HEK293 (cell line): ENCODE measurements at regions not wholly inside any gene's neighbourhood (a gene's known extent, or its start where the extent isn't known, plus 50 kb on each side); places are given as distances from the start of the nearest gene placed in this dataset.

Experiments
- ZFP3 ChIP-seq: fragments of 450-650 bp; formaldehyde crosslinking; IDR thresholded peaks from 2 replicates; pipeline ENCODE4 v1.5.1; 2016; ENCODE audit warnings: low read depth, missing biosample characterization, missing genetic modification characterization
- ZNF830 ChIP-seq: fragments of 450-650 bp; IDR thresholded peaks from 2 replicates; pipeline ENCODE4 v1.5.0; 2018; ENCODE audit warnings: missing biosample characterization, missing genetic modification characterization, low read depth, mild to moderate bottlenecking, moderate library complexity
- TF ChIP-seq, protein P1 (sequence below): fragments of 450-650 bp; formaldehyde crosslinking; IDR thresholded peaks from 2 replicates; pipeline ENCODE4 v1.5.1; 2017; ENCODE audit warnings: missing biosample characterization, missing genetic modification characterization
- TF ChIP-seq, protein P2 (sequence below): fragments of 450-650 bp; formaldehyde crosslinking; IDR thresholded peaks from 2 replicates; pipeline ENCODE4 v1.5.1; 2016; ENCODE audit warnings: missing biosample characterization, missing genetic modification characterization

DNA sequence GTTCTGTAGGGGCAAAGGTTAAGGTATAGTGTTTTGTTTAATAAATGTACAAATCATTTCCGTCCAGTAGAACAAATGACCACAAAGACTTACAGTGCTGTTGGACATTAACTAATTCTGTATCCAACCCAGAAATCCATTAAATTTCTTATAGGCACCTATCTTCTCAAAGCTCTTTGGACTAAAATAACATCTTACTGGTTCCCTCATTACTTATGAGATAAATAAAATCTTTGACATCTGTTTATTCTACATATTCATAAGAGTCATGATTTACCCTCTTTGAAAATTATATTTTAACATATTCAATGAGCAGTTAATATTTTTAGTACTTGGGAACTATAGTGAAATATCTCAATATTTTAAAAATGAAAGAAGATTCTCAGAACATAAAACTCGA, 102.7 kb upstream of the G2E3 start:
- no peak for TF ChIP-seq ZFP3 (tag by site-specific recombination)
- TF ChIP-seq, protein P1, sequence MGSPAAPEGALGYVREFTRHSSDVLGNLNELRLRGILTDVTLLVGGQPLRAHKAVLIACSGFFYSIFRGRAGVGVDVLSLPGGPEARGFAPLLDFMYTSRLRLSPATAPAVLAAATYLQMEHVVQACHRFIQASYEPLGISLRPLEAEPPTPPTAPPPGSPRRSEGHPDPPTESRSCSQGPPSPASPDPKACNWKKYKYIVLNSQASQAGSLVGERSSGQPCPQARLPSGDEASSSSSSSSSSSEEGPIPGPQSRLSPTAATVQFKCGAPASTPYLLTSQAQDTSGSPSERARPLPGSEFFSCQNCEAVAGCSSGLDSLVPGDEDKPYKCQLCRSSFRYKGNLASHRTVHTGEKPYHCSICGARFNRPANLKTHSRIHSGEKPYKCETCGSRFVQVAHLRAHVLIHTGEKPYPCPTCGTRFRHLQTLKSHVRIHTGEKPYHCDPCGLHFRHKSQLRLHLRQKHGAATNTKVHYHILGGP: no peak
- TF ChIP-seq ZNF830 (tag by site-specific recombination): no peak
- TF ChIP-seq, protein P2, sequence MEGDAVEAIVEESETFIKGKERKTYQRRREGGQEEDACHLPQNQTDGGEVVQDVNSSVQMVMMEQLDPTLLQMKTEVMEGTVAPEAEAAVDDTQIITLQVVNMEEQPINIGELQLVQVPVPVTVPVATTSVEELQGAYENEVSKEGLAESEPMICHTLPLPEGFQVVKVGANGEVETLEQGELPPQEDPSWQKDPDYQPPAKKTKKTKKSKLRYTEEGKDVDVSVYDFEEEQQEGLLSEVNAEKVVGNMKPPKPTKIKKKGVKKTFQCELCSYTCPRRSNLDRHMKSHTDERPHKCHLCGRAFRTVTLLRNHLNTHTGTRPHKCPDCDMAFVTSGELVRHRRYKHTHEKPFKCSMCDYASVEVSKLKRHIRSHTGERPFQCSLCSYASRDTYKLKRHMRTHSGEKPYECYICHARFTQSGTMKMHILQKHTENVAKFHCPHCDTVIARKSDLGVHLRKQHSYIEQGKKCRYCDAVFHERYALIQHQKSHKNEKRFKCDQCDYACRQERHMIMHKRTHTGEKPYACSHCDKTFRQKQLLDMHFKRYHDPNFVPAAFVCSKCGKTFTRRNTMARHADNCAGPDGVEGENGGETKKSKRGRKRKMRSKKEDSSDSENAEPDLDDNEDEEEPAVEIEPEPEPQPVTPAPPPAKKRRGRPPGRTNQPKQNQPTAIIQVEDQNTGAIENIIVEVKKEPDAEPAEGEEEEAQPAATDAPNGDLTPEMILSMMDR (tag by site-specific recombination): no peak
